DOHH2 (cell line): ENCODE measurements at regions not wholly inside any gene's neighbourhood (a gene's known extent, or its start where the extent isn't known, plus 50 kb on each side); places are given as distances from the start of the nearest gene placed in this dataset.
A peak's percentile ranks its signal among the peaks of the same experiment; 100 is the strongest.

ENCODE experiments used
- H3F3A ChIP-seq: fragments of 200-600 bp; sonication (generic), shearing (Covaris generic); 2 replicates; pipeline ENCODE4 v1.6.0; 2016; ENCODE audit warnings: antibody characterized with exemption, mild to moderate bottlenecking; ENCODE audit not compliant: control insufficient read depth, insufficient read depth
- H3K27ac ChIP-seq: fragments of 200-600 bp; sonication (generic); 2 replicates; pipeline ENCODE4 v1.5.1; 2014; ENCODE audit warnings: low read depth, mild to moderate bottlenecking, low read length, moderate library complexity
- H3K27me3 ChIP-seq: fragments of 200-600 bp; sonication (generic); 2 replicates; pipeline ENCODE4 v1.6.1; 2014; ENCODE audit warnings: mild to moderate bottlenecking, low read length, mixed read lengths; ENCODE audit not compliant: control insufficient read depth
- H3K36me3 ChIP-seq: fragments of 200-600 bp; sonication (generic); 2 replicates; pipeline ENCODE4 v1.6.1; 2014; ENCODE audit warnings: mild to moderate bottlenecking, low read length, moderate library complexity, mixed read lengths; ENCODE audit not compliant: control insufficient read depth
- H3K4me1 ChIP-seq: fragments of 200-600 bp; sonication (generic); 2 replicates; pipeline ENCODE4 v1.6.1; 2014; ENCODE audit warnings: mild to moderate bottlenecking, low read length, mixed read lengths; ENCODE audit not compliant: control insufficient read depth
- H3K4me2 ChIP-seq: fragments of 200-600 bp; sonication (generic); 2 replicates; pipeline ENCODE4 v1.6.0; 2014; ENCODE audit warnings: mild to moderate bottlenecking, low read length, moderate library complexity
- H3K4me3 ChIP-seq: fragments of 200-600 bp; sonication (generic); 2 replicates; pipeline ENCODE4 v1.5.1; 2014; ENCODE audit warnings: mild to moderate bottlenecking, low read length, mixed read lengths
- H3K79me2 ChIP-seq: fragments of 200-600 bp; sonication (generic); 2 replicates; pipeline ENCODE4 v1.6.1; 2014; ENCODE audit warnings: mild to moderate bottlenecking, low read length, mixed read lengths; ENCODE audit not compliant: control insufficient read depth
- H3K9me2 ChIP-seq: fragments of 200-600 bp; sonication (generic); replicated peaks from 2 replicates; pipeline ENCODE4 v1.6.1; 2014; ENCODE audit warnings: mild to moderate bottlenecking, low read length, mixed read lengths; ENCODE audit not compliant: control insufficient read depth
- H3K9me3 ChIP-seq: fragments of 200-600 bp; sonication (generic); 2 replicates; pipeline ENCODE4 v1.6.1; 2014; ENCODE audit warnings: antibody characterized with exemption, low read length, mixed read lengths; ENCODE audit not compliant: control insufficient read depth, insufficient read depth
- H4K20me1 ChIP-seq: fragments of 200-600 bp; sonication (generic); 2 replicates; pipeline ENCODE4 v1.6.0; 2014; ENCODE audit warnings: low read depth, mild to moderate bottlenecking, antibody characterized with exemption, low read length, moderate library complexity; ENCODE audit not compliant: control insufficient read depth, insufficient read depth
- EZH2phosphoT487 ChIP-seq: fragments of 200-600 bp; sonication (generic); IDR thresholded peaks from 2 replicates; pipeline ENCODE4 v1.6.1; 2017; ENCODE audit warnings: borderline replicate concordance, mild to moderate bottlenecking, antibody characterized with exemption, low read length, moderate library complexity, mixed read lengths
- TF ChIP-seq, protein P1 (sequence below): fragments of 200-600 bp; sonication (generic); IDR thresholded peaks from one replicate; pipeline ENCODE4 v1.5.1; 2014; ENCODE audit warnings: antibody characterized with exemption, mild to moderate bottlenecking, low read depth, low read length; ENCODE audit not compliant: poor library complexity, severe bottlenecking

DNA sequence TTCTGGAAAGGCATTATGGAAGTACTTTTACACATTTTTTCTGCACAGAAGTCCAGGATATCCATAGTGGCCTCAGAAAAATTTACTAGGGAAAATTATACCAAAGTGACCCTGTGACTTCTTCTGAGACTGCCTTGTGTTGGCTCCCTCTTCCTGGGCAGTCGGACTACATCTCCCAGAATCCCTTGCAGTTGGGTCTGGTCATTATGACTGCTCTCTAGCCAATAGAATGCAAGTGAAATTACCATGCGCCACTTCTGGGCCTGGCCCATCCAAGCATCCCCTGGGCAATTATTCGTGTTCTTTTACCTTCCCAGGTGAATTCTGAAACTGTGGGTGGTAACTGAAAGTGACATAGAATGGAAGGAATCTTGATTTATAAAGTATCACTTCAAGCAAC is 430.9 kb downstream of the ACTR3B start:
- Histone ChIP-seq H4K20me1 (no peaks in the 10 kb centered on the region), H3K79me2 (no peaks in the 10 kb centered on the region), H3K27me3 (no peaks in the 10 kb centered on the region), H3K4me3 (peak overlapping the region; percentile 6; the same call in 1 of the 2 replicates), H3K4me2 (peak overlapping the region; percentile 19; the same call in 1 of the 2 replicates), H3F3A (no peaks in the 10 kb centered on the region), H3K27ac (no peak overlapping the region), H3K4me1 (no peaks in the 10 kb centered on the region), H3K36me3 (no peaks in the 10 kb centered on the region), H3K9me3 (no peaks in the 10 kb centered on the region), H3K9me2 (no peaks in the 10 kb centered on the region)
- TF ChIP-seq EZH2phosphoT487 = no peak
- TF ChIP-seq, protein P1, sequence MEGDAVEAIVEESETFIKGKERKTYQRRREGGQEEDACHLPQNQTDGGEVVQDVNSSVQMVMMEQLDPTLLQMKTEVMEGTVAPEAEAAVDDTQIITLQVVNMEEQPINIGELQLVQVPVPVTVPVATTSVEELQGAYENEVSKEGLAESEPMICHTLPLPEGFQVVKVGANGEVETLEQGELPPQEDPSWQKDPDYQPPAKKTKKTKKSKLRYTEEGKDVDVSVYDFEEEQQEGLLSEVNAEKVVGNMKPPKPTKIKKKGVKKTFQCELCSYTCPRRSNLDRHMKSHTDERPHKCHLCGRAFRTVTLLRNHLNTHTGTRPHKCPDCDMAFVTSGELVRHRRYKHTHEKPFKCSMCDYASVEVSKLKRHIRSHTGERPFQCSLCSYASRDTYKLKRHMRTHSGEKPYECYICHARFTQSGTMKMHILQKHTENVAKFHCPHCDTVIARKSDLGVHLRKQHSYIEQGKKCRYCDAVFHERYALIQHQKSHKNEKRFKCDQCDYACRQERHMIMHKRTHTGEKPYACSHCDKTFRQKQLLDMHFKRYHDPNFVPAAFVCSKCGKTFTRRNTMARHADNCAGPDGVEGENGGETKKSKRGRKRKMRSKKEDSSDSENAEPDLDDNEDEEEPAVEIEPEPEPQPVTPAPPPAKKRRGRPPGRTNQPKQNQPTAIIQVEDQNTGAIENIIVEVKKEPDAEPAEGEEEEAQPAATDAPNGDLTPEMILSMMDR = no peak

DNA sequence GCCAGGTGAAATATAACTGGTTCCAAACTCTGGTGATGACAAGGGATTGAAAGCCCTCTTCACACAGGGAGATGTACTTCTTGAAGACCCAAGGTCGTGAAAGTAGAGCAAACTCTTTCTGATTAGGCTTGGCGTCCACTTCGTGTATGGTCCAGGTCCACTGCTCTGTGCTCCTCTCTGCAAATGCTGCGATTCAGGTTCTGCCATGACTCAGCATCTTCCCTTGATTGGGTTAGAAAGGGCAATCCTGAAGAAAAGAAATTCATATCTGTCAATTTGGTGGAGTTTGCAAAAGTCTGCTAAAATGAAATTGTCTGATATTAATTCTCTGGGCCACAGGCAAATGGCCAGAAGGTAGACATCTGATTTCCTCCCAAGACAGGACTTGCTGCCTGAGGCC is 431.4 kb downstream of the ACTR3B start:
- no peaks in the 10 kb centered on the region for H3K9me2 ChIP-seq
- TF ChIP-seq, protein P1 = no peak
- TF ChIP-seq EZH2phosphoT487 = no peak
- H3K79me2 ChIP-seq = no peaks in the 10 kb centered on the region
- no peaks in the 10 kb centered on the region for H3K36me3 ChIP-seq
- H3K27ac ChIP-seq = no peak overlapping the region
- no peaks in the 10 kb centered on the region for H3K9me3 ChIP-seq
- H3F3A ChIP-seq = no peaks in the 10 kb centered on the region
- no peaks in the 10 kb centered on the region for H3K4me1 ChIP-seq
- no peaks in the 10 kb centered on the region for H4K20me1 ChIP-seq
- no peak overlapping the region for H3K4me3 ChIP-seq
- no peak overlapping the region for H3K4me2 ChIP-seq
- H3K27me3 ChIP-seq = no peaks in the 10 kb centered on the region

DNA sequence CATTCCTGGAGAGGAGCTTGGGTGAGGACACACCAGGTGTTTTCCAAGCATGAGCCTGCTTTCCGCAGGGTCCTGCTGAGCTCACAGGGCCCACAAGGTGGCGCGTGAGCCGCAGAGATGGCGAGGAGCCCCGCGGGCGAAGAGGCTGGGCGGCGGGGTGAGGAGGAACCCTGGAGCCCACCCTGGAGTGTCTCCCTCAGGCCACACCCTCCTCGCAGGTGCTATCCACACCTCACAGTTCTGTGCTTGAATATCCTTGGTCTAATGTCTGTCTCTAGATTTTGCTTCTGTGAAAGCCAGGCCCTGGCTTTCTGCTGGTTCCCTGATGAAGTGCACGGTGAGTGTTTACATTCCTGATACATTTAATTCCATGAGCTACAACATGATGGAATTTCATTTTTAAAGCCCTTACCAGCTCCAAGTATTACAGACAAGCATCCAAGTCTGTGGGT is 433.6 kb downstream of the ACTR3B start:
- H3K9me2 ChIP-seq = no peaks in the 10 kb centered on the region
- no peak overlapping the region for H3K4me2 ChIP-seq
- H3K27me3 ChIP-seq = no peaks in the 10 kb centered on the region
- no peaks in the 10 kb centered on the region for H3K79me2 ChIP-seq
- H3K4me3 ChIP-seq = no peak overlapping the region
- H3K27ac ChIP-seq = no peak overlapping the region
- no peaks in the 10 kb centered on the region for H3F3A ChIP-seq
- H3K9me3 ChIP-seq = no peaks in the 10 kb centered on the region
- no peaks in the 10 kb centered on the region for H3K36me3 ChIP-seq
- H4K20me1 ChIP-seq = no peaks in the 10 kb centered on the region
- TF ChIP-seq, protein P1 = peak; percentile 89
- no peak for TF ChIP-seq EZH2phosphoT487
- no peaks in the 10 kb centered on the region for H3K4me1 ChIP-seq

DNA sequence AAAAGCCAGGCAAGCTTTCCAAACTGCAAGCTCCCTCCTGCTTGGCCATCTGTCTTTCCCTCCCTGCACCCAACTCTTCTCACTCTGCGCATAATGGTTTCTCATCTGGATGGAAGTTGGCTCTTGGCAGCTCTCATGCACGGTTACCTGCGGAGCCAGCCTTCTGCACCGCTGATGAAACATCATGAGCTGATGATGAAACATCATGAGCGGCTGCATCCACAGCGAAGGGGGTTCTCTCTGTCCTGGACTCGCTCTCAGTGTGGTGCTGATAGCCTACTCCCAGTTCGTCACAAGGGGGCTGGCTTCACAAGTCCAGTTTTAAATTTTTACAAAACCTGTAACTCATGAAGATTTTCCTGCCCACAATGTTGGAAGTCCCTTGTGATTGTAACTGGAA is 457.5 kb downstream of the ACTR3B start:
- Histone ChIP-seq H3K79me2 (no peaks in the 10 kb centered on the region), H3K9me3 (no peaks in the 10 kb centered on the region; the same call in 1 of the 2 replicates), H3K4me2 (no peak overlapping the region), H3K9me2 (no peaks in the 10 kb centered on the region), H3K27me3 (no peaks in the 10 kb centered on the region), H3K27ac (no peak overlapping the region), H4K20me1 (no peaks in the 10 kb centered on the region), H3K4me1 (no peaks in the 10 kb centered on the region), H3F3A (no peaks in the 10 kb centered on the region), H3K36me3 (no peaks in the 10 kb centered on the region), H3K4me3 (no peak overlapping the region)
- TF ChIP-seq, protein P1 = no peak
- TF ChIP-seq EZH2phosphoT487 = no peak
